CD14-positive monocyte (primary cell): ENCODE measurements at regions not wholly inside any gene's neighbourhood (a gene's known extent, or its start where the extent isn't known, plus 50 kb on each side); places are given as distances from the start of the nearest gene placed in this dataset.

ENCODE experiments used
- DNase-seq, 3 donors: peaks; one replicate each; pipeline ENCODE4 v3.0.0-alpha.2; 2011 to 2022
- H2AFZ ChIP-seq: 2 replicates; pipeline ENCODE4 v1.6.0; 2012; ENCODE audit warnings: mild to moderate bottlenecking, low read depth, low read length, inconsistent platforms; ENCODE audit not compliant: insufficient read depth, poor library complexity, severe bottlenecking
- H3K27ac ChIP-seq, 2 donors: 1 replicate in 1 of 2; 2 replicates in 1 of 2; pipeline ENCODE4 v1.5.1; 2012 to 2013; ENCODE audit warnings: low read length in 2 of 2, control low read depth in 1 of 2, inconsistent platforms in 1 of 2, low read depth in 1 of 2, mild to moderate bottlenecking in 1 of 2
- H3K27me3 ChIP-seq, 2 donors: one replicate each; pipeline versions ENCODE4 v1.6.0 to v1.6.1; 2011 to 2013; ENCODE audit warnings: low read length in 2 of 2; ENCODE audit not compliant: control insufficient read depth in 2 of 2, insufficient read depth in 2 of 2
- H3K36me3 ChIP-seq, 2 donors: replicated peaks in 1 of 2; 1 replicate in 1 of 2; 2 replicates in 1 of 2; pipeline versions ENCODE4 v1.5.1 to v1.6.1; 2012 to 2013; ENCODE audit warnings: low read length in 2 of 2, control low read depth in 1 of 2, inconsistent platforms in 1 of 2, mild to moderate bottlenecking in 1 of 2; ENCODE audit not compliant: insufficient read depth in 2 of 2, control insufficient read depth in 1 of 2
- H3K4me1 ChIP-seq, 2 donors: 1 replicate in 1 of 2; 2 replicates in 1 of 2; pipeline versions ENCODE4 v1.5.1 to v1.6.1; 2012 to 2013; ENCODE audit warnings: low read length in 2 of 2, control low read depth in 1 of 2, inconsistent platforms in 1 of 2, mild to moderate bottlenecking in 1 of 2, moderate library complexity in 1 of 2; ENCODE audit not compliant: insufficient read depth in 2 of 2, control insufficient read depth in 1 of 2
- H3K4me2 ChIP-seq: replicated peaks from 2 replicates; pipeline ENCODE3; 2012; ENCODE audit warnings: low read length, moderate library complexity, mild to moderate bottlenecking; ENCODE audit not compliant: poor library complexity, severe bottlenecking; ENCODE audit errors: extremely low read depth
- H3K4me3 ChIP-seq, 3 experiments: fragments of 200-600 bp in 1 of 3; sonication (generic) in 1 of 3; replicated peaks in 1 of 3; 1 replicate in 2 of 3; 2 replicates in 1 of 3; pipeline ENCODE4 v1.5.1; 2011 to 2013; ENCODE audit warnings: low read length in 3 of 3, mild to moderate bottlenecking in 3 of 3, control low read depth in 2 of 3, low read depth in 2 of 3, inconsistent platforms in 1 of 3, moderate library complexity in 1 of 3
- H3K79me2 ChIP-seq: 2 replicates; pipeline ENCODE4 v1.6.0; 2012; ENCODE audit warnings: mild to moderate bottlenecking, control low read depth, inconsistent platforms, low read length, moderate library complexity; ENCODE audit not compliant: insufficient read depth
- H3K9ac ChIP-seq: 2 replicates; pipeline ENCODE4 v1.6.0; 2017; ENCODE audit warnings: low read length, mild to moderate bottlenecking; ENCODE audit not compliant: insufficient read depth, poor library complexity, severe bottlenecking
- H3K9me3 ChIP-seq, 2 donors: replicated peaks in 1 of 2; 1 replicate in 1 of 2; 2 replicates in 1 of 2; pipeline versions ENCODE4 v1.5.1 to v1.6.1; 2012 to 2013; ENCODE audit warnings: low read length in 2 of 2, control low read depth in 1 of 2; ENCODE audit not compliant: control insufficient read depth in 1 of 2, insufficient read depth in 1 of 2
- H4K20me1 ChIP-seq: 2 replicates; pipeline ENCODE4 v1.6.0; 2012; ENCODE audit warnings: mild to moderate bottlenecking, low read length, control low read depth, moderate library complexity; ENCODE audit not compliant: insufficient read depth
- H3K27ac Mint-ChIP-seq, 7 donors: one replicate each; pipeline ENCODE4 v1.8.0; 2020; ENCODE audit warnings: mild to moderate bottlenecking in 7 of 7, mixed read lengths in 7 of 7, moderate library complexity in 6 of 7, inconsistent platforms in 2 of 7
- H3K27me3 Mint-ChIP-seq, 3 donors: one replicate each; pipeline ENCODE4 v1.8.0; 2021 to 2022; ENCODE audit warnings: low read depth in 3 of 3, mild to moderate bottlenecking in 3 of 3, mixed read lengths in 3 of 3, moderate library complexity in 3 of 3, inconsistent platforms in 1 of 3
- H3K36me3 Mint-ChIP-seq, 2 donors: one replicate each; pipeline ENCODE4 v1.8.0; 2020; ENCODE audit warnings: mixed read lengths in 2 of 2, inconsistent platforms in 1 of 2, mild to moderate bottlenecking in 1 of 2
- H3K4me1 Mint-ChIP-seq: one replicate; pipeline ENCODE4 v1.8.0; 2020; ENCODE audit warnings: mild to moderate bottlenecking, mixed read lengths
- H3K4me3 Mint-ChIP-seq, 2 donors: one replicate each; pipeline ENCODE4 v1.8.0; 2020; ENCODE audit warnings: mild to moderate bottlenecking in 2 of 2, mixed read lengths in 2 of 2, moderate library complexity in 1 of 2
- H3K9me3 Mint-ChIP-seq, 7 donors: one replicate each; pipeline ENCODE4 v1.8.0; 2020 to 2022; ENCODE audit warnings: mixed read lengths in 7 of 7, mild to moderate bottlenecking in 6 of 7, moderate library complexity in 6 of 7, inconsistent platforms in 2 of 7
- WGBS: methylation state at CpG from one replicate; pipeline ENCODE4 v1.1.5; 2013; ENCODE audit warnings: missing lambda C conversion rate; ENCODE audit not compliant: insufficient coverage; 5-methylcytosine and 5-hydroxymethylcytosine counted together
- intact Hi-C, 2 donors: fragments of 100-400 bp; cut with micrococcal nuclease; formaldehyde crosslinking; loops; one replicate each; pipeline versions ENCODE4 v1.15.0 to v1.15.1; 2023
- TF ChIP-seq, protein P1 (sequence below): fragments of 200-600 bp; IDR thresholded peaks from one replicate; pipeline ENCODE4 v1.8.0; 2022; ENCODE audit warnings: antibody characterized with exemption, mild to moderate bottlenecking

DNA sequence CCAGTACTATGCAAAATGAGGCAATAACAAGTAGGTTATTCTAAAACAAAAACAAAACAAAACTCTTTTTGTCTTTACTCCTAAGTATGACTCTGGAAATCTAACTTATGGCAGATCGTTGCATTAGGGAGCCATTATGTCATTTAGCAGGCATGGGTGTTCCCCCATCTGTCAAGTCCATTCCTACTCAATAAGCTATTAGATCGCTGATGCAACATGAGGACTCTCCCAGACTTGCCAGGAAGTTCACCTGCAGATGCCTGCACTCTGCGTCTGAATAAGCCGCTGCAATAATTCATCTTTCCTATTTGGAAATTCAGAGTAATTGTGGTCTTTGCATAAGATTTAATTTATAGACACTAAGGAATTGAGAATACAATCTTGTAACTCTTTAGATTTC lies 585.0 kb downstream of the KIF4B start:
- H3K9me3 Mint-ChIP-seq, result peaks cover 0 to 5% (median 3%) of the 10 kb centered on the region in 7 donors
- no peak overlapping the region for H3K27ac Mint-ChIP-seq
- intact Hi-C loops, result no loop called here
- H3K4me1 Mint-ChIP-seq, result no peaks in the 10 kb centered on the region
- Histone ChIP-seq H3K4me1 (no peaks in the 10 kb centered on the region), H3K9ac (no peak overlapping the region), H3K9me3 (no peaks in the 10 kb centered on the region), H3K4me3 (no peak overlapping the region), H3K4me2 (no peak overlapping the region), H2AFZ (no peak overlapping the region), H3K27me3 (no peaks in the 10 kb centered on the region), H4K20me1 (no peaks in the 10 kb centered on the region), H3K27ac (no peak overlapping the region), H3K36me3 (no peaks in the 10 kb centered on the region), H3K79me2 (no peaks in the 10 kb centered on the region)
- H3K4me3 Mint-ChIP-seq, result no peak overlapping the region
- H3K27me3 Mint-ChIP-seq, result peaks cover 0 to 2% (median 0%) of the 10 kb centered on the region in 3 donors
- 75% methylated on average over 1 of the region's 4 CpGs for WGBS
- DNase-seq, result no peak
- TF ChIP-seq, protein P1, sequence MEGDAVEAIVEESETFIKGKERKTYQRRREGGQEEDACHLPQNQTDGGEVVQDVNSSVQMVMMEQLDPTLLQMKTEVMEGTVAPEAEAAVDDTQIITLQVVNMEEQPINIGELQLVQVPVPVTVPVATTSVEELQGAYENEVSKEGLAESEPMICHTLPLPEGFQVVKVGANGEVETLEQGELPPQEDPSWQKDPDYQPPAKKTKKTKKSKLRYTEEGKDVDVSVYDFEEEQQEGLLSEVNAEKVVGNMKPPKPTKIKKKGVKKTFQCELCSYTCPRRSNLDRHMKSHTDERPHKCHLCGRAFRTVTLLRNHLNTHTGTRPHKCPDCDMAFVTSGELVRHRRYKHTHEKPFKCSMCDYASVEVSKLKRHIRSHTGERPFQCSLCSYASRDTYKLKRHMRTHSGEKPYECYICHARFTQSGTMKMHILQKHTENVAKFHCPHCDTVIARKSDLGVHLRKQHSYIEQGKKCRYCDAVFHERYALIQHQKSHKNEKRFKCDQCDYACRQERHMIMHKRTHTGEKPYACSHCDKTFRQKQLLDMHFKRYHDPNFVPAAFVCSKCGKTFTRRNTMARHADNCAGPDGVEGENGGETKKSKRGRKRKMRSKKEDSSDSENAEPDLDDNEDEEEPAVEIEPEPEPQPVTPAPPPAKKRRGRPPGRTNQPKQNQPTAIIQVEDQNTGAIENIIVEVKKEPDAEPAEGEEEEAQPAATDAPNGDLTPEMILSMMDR, result no peak
- no peaks in the 10 kb centered on the region for H3K36me3 Mint-ChIP-seq

DNA sequence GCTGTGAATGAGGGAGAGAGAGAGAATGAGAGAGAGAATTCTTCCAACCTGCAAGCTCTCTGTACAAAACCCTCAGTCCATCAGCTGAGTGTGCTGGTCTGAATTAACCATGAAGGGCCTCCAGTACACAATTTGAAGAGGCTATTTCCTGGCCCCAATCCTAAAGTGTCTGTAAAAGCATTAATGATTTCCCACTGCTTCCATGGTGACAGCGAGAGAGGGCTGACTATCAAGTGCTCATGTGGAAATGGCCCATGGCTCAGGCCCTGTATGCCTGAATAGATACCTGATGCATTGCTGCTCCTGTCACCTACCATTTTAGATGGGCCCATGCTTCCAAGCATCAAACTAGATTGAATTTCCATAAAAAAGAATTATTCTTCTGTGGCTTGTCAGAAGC lies 592.4 kb downstream of the KIF4B start:
- Mint-ChIP-seq H3K4me1 (no peaks in the 10 kb centered on the region), H3K27ac (no peak overlapping the region), H3K4me3 (no peak overlapping the region)

More for the DNA sequence above, 592.4 kb downstream of the KIF4B start:
- no peaks in the 10 kb centered on the region for H3K4me1 ChIP-seq
- no peaks in the 10 kb centered on the region for H3K36me3 ChIP-seq
- WGBS, result 88% methylated on average over 1 of the region's 1 CpG
- intact Hi-C loops, result no loop called here
- H3K27ac ChIP-seq, result no peak overlapping the region
- no peak overlapping the region for H3K4me3 ChIP-seq
- H3K27me3 ChIP-seq, result no peaks in the 10 kb centered on the region
- no peak overlapping the region for H2AFZ ChIP-seq
- H3K4me2 ChIP-seq, result no peak overlapping the region
- H3K9ac ChIP-seq, result no peak overlapping the region
- peaks cover 0 to 3% (median 2%) of the 10 kb centered on the region in 7 donors for H3K9me3 Mint-ChIP-seq
- no peak for DNase-seq
- no peaks in the 10 kb centered on the region for H3K36me3 Mint-ChIP-seq
- no peaks in the 10 kb centered on the region for H4K20me1 ChIP-seq
- H3K79me2 ChIP-seq, result no peaks in the 10 kb centered on the region
- no peaks in the 10 kb centered on the region for H3K9me3 ChIP-seq
- TF ChIP-seq, protein P1, result no peak
- H3K27me3 Mint-ChIP-seq, result peaks cover 0 to 2% (median 0%) of the 10 kb centered on the region in 3 donors
